A549 (cell line): ENCODE measurements at regions not wholly inside any gene's neighbourhood (a gene's known extent, or its start where the extent isn't known, plus 50 kb on each side); places are given as distances from the start of the nearest gene placed in this dataset.

Experiments
- ATAC-seq, 2 experiments: fragments of 200-7000 bp in 1 of 2; fragments of >200 bp in 1 of 2; cut with Nextera tagmentation in 1 of 2; cut with Tn5 transposase in 1 of 2; 3 replicates each; pipeline versions ENCODE4 v1.8.0 to v1.9.1; 2018 to 2020; ENCODE audit warnings: mild to moderate bottlenecking in 1 of 2, moderate library complexity in 1 of 2
- CTCF ChIA-PET: fragments of 300-600 bp; sonication (Branson Sonifier 250); formaldehyde crosslinking; extraction: SDS; loops from one replicate; lab custom pipeline; 2021; ENCODE audit warnings: antibody characterized with exemption, inconsistent platforms; lab: Yijun Ruan, JAX
- POLR2A ChIA-PET: fragments of 350-600 bp; formaldehyde crosslinking; extraction: SDS; loops from one replicate; lab custom pipeline; 2021; ENCODE audit warnings: antibody characterized with exemption, inconsistent platforms; lab: Yijun Ruan, JAX
- DNase-seq, 2 experiments: peaks; one replicate each; pipeline versions ENCODE4 v3.0.0 to v3.0.0-alpha.2; 2011 to 2016; ENCODE audit warnings: low read depth in 1 of 2, low spot score in 1 of 2
- FAIRE-seq: peaks from 2 replicates; lab custom pipeline; 2011; peaks lifted over from hg19 to GRCh38; lab: Jason Lieb, UNC
- H3K27ac ChIP-seq, 2 experiments: fragments of >200 bp; sonication (Bioruptor Twin); formaldehyde crosslinking; 3 replicates each; pipeline ENCODE4 v1.5.1; 2016 to 2017
- H3K4me1 ChIP-seq: fragments of >200 bp; sonication (Bioruptor Twin); formaldehyde crosslinking; 3 replicates; pipeline ENCODE4 v1.6.1; 2016
- H3K4me2 ChIP-seq: fragments of >200 bp; sonication (Bioruptor Twin); formaldehyde crosslinking; 3 replicates; pipeline ENCODE4 v1.6.1; 2016
- H3K4me3 ChIP-seq: fragments of >200 bp; sonication (Bioruptor Twin); formaldehyde crosslinking; 3 replicates; pipeline ENCODE4 v1.5.1; 2016
- H3K9me3 ChIP-seq: fragments of >200 bp; sonication (Bioruptor Twin); formaldehyde crosslinking; 3 replicates; pipeline ENCODE4 v1.6.1; 2016
- BHLHE40 ChIP-seq: IDR thresholded peaks from 2 replicates; pipeline ENCODE4 v1.6.1; 2012; ENCODE audit warnings: low read depth, low read length, inconsistent platforms
- CBX8 ChIP-seq: fragments of 200-600 bp; sonication (generic); IDR thresholded peaks from 2 replicates; pipeline ENCODE4 v1.6.1; 2016
- CEBPB ChIP-seq, 2 experiments: fragments of >200 bp in 1 of 2; sonication (Bioruptor Twin) in 1 of 2; formaldehyde crosslinking in 1 of 2; IDR thresholded peaks; 2 replicates each; pipeline ENCODE4 v1.6.1; 2012 to 2016
- CHD4 ChIP-seq: fragments of 200-600 bp; sonication (generic); IDR thresholded peaks from 2 replicates; pipeline ENCODE4 v1.6.1; 2016; ENCODE audit warnings: antibody characterized with exemption, mild to moderate bottlenecking, borderline replicate concordance
- EHMT2 ChIP-seq: fragments of 200-600 bp; sonication (generic); IDR thresholded peaks from 2 replicates; pipeline ENCODE4 v1.6.1; 2016; ENCODE audit warnings: antibody characterized with exemption, low read depth, mild to moderate bottlenecking, moderate library complexity
- EP300 ChIP-seq, 2 experiments: fragments of >200 bp; sonication (Bioruptor Twin); formaldehyde crosslinking; IDR thresholded peaks; 2 replicates in 1 of 2; 3 replicates in 1 of 2; pipeline ENCODE4 v1.6.1; 2016 to 2017
- FOSB ChIP-seq: fragments of 250-450 bp; sonication (Bioruptor Pico); IDR thresholded peaks from 2 replicates; pipeline ENCODE4 v1.5.0; 2020; ENCODE audit warnings: mild to moderate bottlenecking, moderate library complexity
- FOXS1 ChIP-seq: fragments of 250-450 bp; sonication (Bioruptor Pico); IDR thresholded peaks from 2 replicates; pipeline ENCODE4 v1.5.0; 2020; ENCODE audit warnings: mild to moderate bottlenecking, moderate library complexity
- HEYL ChIP-seq: fragments of 250-450 bp; sonication (Bioruptor Pico); IDR thresholded peaks from 2 replicates; pipeline ENCODE4 v1.8.0; 2021; ENCODE audit warnings: mild to moderate bottlenecking, moderate library complexity
- HOXA7 ChIP-seq: fragments of 250-450 bp; sonication (Bioruptor Pico); IDR thresholded peaks from 2 replicates; pipeline ENCODE4 v1.5.0; 2020; ENCODE audit warnings: mild to moderate bottlenecking, moderate library complexity
- HOXB13 ChIP-seq: fragments of 250-450 bp; sonication (Bioruptor Pico); IDR thresholded peaks from 2 replicates; pipeline ENCODE4 v1.5.0; 2020; ENCODE audit warnings: low read depth, mild to moderate bottlenecking, moderate library complexity
- JUNB ChIP-seq: fragments of >200 bp; sonication (Bioruptor Twin); formaldehyde crosslinking; IDR thresholded peaks from 2 replicates; pipeline ENCODE4 v1.6.1; 2016
- KDM1A ChIP-seq: fragments of 200-600 bp; sonication (generic); IDR thresholded peaks from 2 replicates; pipeline ENCODE4 v1.6.1; 2016; ENCODE audit warnings: low read depth, mild to moderate bottlenecking
- MAFK ChIP-seq: fragments of 450-650 bp; IDR thresholded peaks from 2 replicates; pipeline ENCODE4 v1.6.1; 2014; ENCODE audit not compliant: partially characterized antibody
- MAZ ChIP-seq: fragments of 150-350 bp; IDR thresholded peaks from 2 replicates; pipeline ENCODE4 v1.6.1; 2014; ENCODE audit warnings: antibody characterized with exemption, low read depth, low read length, borderline replicate concordance
- MYC ChIP-seq: IDR thresholded peaks from 2 replicates; pipeline ENCODE4 v1.6.1; 2012; ENCODE audit warnings: mild to moderate bottlenecking, inconsistent platforms, low read length, improper control_type of control experiment, borderline replicate concordance
- PHF8 ChIP-seq: fragments of 200-600 bp; sonication (generic); IDR thresholded peaks from 2 replicates; pipeline ENCODE4 v1.6.1; 2016; ENCODE audit warnings: low read depth, mild to moderate bottlenecking, antibody characterized with exemption, moderate library complexity, borderline replicate concordance
- RCOR1 ChIP-seq: fragments of 150-350 bp; IDR thresholded peaks from 2 replicates; pipeline ENCODE4 v1.6.1; 2014; ENCODE audit warnings: antibody characterized with exemption, low read length, low read depth
- RFX5 ChIP-seq: fragments of 450-650 bp; IDR thresholded peaks from 2 replicates; pipeline ENCODE4 v1.7.1; 2014; ENCODE audit warnings: antibody characterized with exemption, mild to moderate bottlenecking, moderate library complexity
- SMC3 ChIP-seq: fragments of >200 bp; sonication (Bioruptor Twin); formaldehyde crosslinking; IDR thresholded peaks from 3 replicates; pipeline ENCODE4 v1.6.1; 2018; ENCODE audit warnings: inconsistent platforms
- SREBF2 ChIP-seq: fragments of 450-650 bp; IDR thresholded peaks from 2 replicates; pipeline ENCODE4 v1.6.1; 2014; ENCODE audit warnings: mild to moderate bottlenecking, moderate library complexity
- TP53 ChIP-seq: fragments of 250-450 bp; sonication (Bioruptor Pico); IDR thresholded peaks from 2 replicates; pipeline ENCODE4 v1.5.0; 2021; ENCODE audit warnings: mild to moderate bottlenecking, moderate library complexity
- ZC3H11A ChIP-seq: fragments of 450-650 bp; IDR thresholded peaks from 2 replicates; pipeline ENCODE4 v1.6.1; 2014; ENCODE audit warnings: antibody characterized with exemption, mild to moderate bottlenecking
- ZNF302 ChIP-seq: fragments of 250-450 bp; sonication (Bioruptor Pico); IDR thresholded peaks from 2 replicates; pipeline ENCODE4 v1.9.0; 2021; ENCODE audit warnings: inconsistent platforms, mild to moderate bottlenecking, moderate library complexity
- ZSCAN20 ChIP-seq: fragments of 250-450 bp; sonication (Bioruptor Pico); IDR thresholded peaks from 2 replicates; pipeline ENCODE4 v1.8.0; 2022; ENCODE audit warnings: mild to moderate bottlenecking, moderate library complexity
- WGBS: methylation state at CpG from one replicate; pipeline ENCODE4 v1.1.6; 2017; ENCODE audit errors: missing lambda C conversion rate; 5-methylcytosine and 5-hydroxymethylcytosine counted together
- TF ChIP-seq, protein P1 (sequence below): IDR thresholded peaks from 2 replicates; pipeline ENCODE4 v1.6.1; 2012
- TF ChIP-seq, protein P2 (sequence below): fragments of >200 bp; sonication (Bioruptor Twin); formaldehyde crosslinking; IDR thresholded peaks from 3 replicates; pipeline ENCODE4 v1.6.1; 2016
- TF ChIP-seq, protein P3 (sequence below): fragments of 150-350 bp; IDR thresholded peaks from 2 replicates; pipeline ENCODE4 v1.6.1; 2014; ENCODE audit warnings: low read depth, mild to moderate bottlenecking, low read length
- TF ChIP-seq, protein P4 (sequence below): IDR thresholded peaks from 2 replicates; pipeline ENCODE4 v1.6.1; 2012; ENCODE audit warnings: low read depth, borderline replicate concordance
- TF ChIP-seq, protein P5 (sequence below): IDR thresholded peaks from 2 replicates; pipeline ENCODE4 v1.6.1; 2012
- TF ChIP-seq, protein P6 (sequence below): fragments of 450-650 bp; IDR thresholded peaks from 2 replicates; pipeline ENCODE4 v1.6.1; 2014; ENCODE audit warnings: antibody characterized with exemption
- TF ChIP-seq, protein P7 (sequence below): fragments of 250-450 bp; sonication (Bioruptor Pico); IDR thresholded peaks from 2 replicates; pipeline ENCODE4 v1.5.0; 2020; ENCODE audit warnings: low read depth, mild to moderate bottlenecking, moderate library complexity

DNA sequence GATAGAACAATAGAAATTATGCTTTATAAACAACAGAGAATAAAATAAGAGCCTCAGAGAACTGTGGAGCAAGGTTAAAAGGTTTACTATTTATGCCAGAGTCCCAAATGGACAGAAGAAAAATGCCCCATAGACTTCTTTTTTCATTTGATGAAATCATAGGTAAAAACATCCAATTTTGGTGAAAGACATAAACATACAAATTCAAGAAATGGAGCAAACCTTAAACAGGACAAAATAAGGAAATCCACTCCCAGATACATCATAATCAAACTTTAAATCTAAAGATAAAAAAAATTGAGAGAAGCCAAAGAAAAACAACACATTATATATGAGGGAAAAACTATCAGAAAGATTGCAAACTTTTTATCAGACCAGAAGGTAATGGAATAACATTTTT lies 182.8 kb downstream of the GADD45G start:
- no peak overlapping the region for H3K4me2 ChIP-seq
- H3K27ac ChIP-seq = no peak overlapping the region
- ChIA-PET CTCF (no interaction called here), POLR2A (no interaction called here)
- H3K4me1 ChIP-seq = no peaks in the 10 kb centered on the region
- no peak for DNase-seq
- no peaks in the 10 kb centered on the region for H3K9me3 ChIP-seq
- no peak for ATAC-seq
- no peak for FAIRE-seq
- TF ChIP-seq, protein P1, sequence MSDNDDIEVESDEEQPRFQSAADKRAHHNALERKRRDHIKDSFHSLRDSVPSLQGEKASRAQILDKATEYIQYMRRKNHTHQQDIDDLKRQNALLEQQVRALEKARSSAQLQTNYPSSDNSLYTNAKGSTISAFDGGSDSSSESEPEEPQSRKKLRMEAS = no peak
- TF ChIP-seq MYC (no peak), ZNF302 (CRISPR knock-in tag) (no peak), SMC3 (no peak), CBX8 (no peak), KDM1A (no peak)
- TF ChIP-seq, protein P2, sequence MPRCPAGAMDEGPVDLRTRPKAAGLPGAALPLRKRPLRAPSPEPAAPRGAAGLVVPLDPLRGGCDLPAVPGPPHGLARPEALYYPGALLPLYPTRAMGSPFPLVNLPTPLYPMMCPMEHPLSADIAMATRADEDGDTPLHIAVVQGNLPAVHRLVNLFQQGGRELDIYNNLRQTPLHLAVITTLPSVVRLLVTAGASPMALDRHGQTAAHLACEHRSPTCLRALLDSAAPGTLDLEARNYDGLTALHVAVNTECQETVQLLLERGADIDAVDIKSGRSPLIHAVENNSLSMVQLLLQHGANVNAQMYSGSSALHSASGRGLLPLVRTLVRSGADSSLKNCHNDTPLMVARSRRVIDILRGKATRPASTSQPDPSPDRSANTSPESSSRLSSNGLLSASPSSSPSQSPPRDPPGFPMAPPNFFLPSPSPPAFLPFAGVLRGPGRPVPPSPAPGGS = no peak
- H3K4me3 ChIP-seq = no peak overlapping the region

DNA sequence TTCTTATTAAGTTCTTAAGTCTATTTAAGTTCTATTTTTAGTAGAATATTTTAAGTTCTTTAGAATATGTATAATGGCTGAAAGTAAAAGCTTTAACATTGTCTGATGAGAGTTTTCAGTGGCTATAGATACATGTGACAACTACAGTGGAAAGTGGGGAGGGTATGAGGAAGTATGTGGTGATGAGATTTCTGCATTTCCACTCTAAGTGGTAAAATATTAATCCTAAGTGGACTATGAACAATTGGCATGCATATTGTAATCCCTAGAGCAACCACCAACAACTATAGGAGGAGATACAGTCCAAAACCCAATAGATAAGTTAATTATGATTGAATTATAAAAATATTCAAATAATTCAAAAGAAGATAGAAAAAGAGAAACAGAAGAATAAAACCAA lies 183.6 kb downstream of the GADD45G start:
- POLR2A ChIA-PET = no interaction called here
- no peak for DNase-seq

DNA sequence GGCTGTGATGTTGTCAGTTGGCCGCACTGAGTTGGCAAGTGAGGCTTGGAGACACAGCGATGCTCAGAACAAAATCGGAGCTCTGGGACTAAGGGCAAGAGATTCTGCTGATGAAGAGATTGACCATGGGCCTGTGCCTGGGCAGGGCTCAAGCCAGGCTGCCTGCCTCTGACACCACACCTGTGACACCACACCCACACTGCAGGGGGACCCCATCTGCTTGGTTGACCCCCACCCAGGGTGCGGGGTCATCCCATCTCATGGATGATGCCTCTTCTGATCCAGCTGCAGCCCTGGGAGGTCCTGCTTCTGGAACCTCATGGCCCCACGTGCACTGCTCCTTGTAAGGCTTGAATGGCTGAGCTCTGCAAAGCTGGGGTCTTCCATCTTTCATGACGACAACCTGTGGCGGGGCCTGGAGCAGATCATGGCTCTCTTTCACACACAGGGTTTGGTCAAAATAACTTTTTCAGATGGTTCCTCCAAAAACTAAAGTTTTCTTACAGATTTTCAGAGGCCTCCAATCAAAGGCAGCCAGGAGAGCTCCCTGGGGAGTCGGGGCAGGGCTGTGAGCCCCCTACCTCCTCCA lies 185.2 kb downstream of the GADD45G start:
- WGBS = 48% methylated on average over 7 of the region's 8 CpGs
- DNase-seq (no peak), ATAC-seq (no peak), FAIRE-seq (no peak)
- H3K4me2 ChIP-seq = no peak overlapping the region
- H3K9me3 ChIP-seq = no peaks in the 10 kb centered on the region
- CTCF ChIA-PET = interaction anchor here (0.8 to 1.0 kb wide), 3 partner anchors 13 to 39 kb away, joined by 3 read pairs; no protein-coding TSS in a partner anchor
- H3K27ac ChIP-seq = no peak overlapping the region
- H3K4me3 ChIP-seq = no peak overlapping the region
- no peaks in the 10 kb centered on the region for H3K4me1 ChIP-seq
- POLR2A ChIA-PET = no interaction called here
- TF ChIP-seq RFX5 (no peak), BHLHE40 (no peak), PHF8 (no peak), EP300 (IDR thresholded peaks at IDR 0.05) (no peak), FOXS1 (CRISPR knock-in tag) (no peak), RCOR1 (no peak), JUNB (no peak), KDM1A (no peak)
- TF ChIP-seq, protein P3, sequence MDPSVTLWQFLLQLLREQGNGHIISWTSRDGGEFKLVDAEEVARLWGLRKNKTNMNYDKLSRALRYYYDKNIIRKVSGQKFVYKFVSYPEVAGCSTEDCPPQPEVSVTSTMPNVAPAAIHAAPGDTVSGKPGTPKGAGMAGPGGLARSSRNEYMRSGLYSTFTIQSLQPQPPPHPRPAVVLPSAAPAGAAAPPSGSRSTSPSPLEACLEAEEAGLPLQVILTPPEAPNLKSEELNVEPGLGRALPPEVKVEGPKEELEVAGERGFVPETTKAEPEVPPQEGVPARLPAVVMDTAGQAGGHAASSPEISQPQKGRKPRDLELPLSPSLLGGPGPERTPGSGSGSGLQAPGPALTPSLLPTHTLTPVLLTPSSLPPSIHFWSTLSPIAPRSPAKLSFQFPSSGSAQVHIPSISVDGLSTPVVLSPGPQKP = no peak
- TF ChIP-seq, protein P4, sequence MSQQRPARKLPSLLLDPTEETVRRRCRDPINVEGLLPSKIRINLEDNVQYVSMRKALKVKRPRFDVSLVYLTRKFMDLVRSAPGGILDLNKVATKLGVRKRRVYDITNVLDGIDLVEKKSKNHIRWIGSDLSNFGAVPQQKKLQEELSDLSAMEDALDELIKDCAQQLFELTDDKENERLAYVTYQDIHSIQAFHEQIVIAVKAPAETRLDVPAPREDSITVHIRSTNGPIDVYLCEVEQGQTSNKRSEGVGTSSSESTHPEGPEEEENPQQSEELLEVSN = no peak

More for the DNA sequence above, 183.6 kb downstream of the GADD45G start:
- TF ChIP-seq HEYL (CRISPR knock-in tag) (no peak), ZNF302 (CRISPR knock-in tag) (no peak), ZSCAN20 (CRISPR knock-in tag) (no peak), CEBPB (IDR thresholded peaks at IDR 0.05) (no peak), MAZ (no peak), FOSB (CRISPR knock-in tag) (no peak), EHMT2 (no peak), ZC3H11A (no peak), MYC (no peak), RFX5 (no peak), TP53 (CRISPR knock-in tag) (no peak), CHD4 (no peak), SREBF2 (no peak), HOXA7 (CRISPR knock-in tag) (no peak), HOXB13 (CRISPR knock-in tag) (no peak), MAFK (no peak)
- TF ChIP-seq, protein P5, sequence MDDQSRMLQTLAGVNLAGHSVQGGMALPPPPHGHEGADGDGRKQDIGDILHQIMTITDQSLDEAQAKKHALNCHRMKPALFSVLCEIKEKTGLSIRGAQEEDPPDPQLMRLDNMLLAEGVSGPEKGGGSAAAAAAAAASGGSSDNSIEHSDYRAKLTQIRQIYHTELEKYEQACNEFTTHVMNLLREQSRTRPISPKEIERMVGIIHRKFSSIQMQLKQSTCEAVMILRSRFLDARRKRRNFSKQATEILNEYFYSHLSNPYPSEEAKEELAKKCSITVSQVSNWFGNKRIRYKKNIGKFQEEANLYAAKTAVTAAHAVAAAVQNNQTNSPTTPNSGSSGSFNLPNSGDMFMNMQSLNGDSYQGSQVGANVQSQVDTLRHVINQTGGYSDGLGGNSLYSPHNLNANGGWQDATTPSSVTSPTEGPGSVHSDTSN = no peak
- TF ChIP-seq, protein P6, sequence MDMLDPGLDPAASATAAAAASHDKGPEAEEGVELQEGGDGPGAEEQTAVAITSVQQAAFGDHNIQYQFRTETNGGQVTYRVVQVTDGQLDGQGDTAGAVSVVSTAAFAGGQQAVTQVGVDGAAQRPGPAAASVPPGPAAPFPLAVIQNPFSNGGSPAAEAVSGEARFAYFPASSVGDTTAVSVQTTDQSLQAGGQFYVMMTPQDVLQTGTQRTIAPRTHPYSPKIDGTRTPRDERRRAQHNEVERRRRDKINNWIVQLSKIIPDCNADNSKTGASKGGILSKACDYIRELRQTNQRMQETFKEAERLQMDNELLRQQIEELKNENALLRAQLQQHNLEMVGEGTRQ = no peak
- TF ChIP-seq, protein P2 = no peak
- TF ChIP-seq, protein P7, sequence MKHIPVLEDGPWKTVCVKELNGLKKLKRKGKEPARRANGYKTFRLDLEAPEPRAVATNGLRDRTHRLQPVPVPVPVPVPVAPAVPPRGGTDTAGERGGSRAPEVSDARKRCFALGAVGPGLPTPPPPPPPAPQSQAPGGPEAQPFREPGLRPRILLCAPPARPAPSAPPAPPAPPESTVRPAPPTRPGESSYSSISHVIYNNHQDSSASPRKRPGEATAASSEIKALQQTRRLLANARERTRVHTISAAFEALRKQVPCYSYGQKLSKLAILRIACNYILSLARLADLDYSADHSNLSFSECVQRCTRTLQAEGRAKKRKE (CRISPR knock-in tag) = no peak
- no peaks in the 10 kb centered on the region for H3K4me1 ChIP-seq
- ATAC-seq = no peak
- H3K27ac ChIP-seq = no peak overlapping the region
- CTCF ChIA-PET = no interaction called here
- no peak overlapping the region for H3K4me2 ChIP-seq
- H3K4me3 ChIP-seq = no peak overlapping the region
- FAIRE-seq = no peak
- H3K9me3 ChIP-seq = no peaks in the 10 kb centered on the region
